NCI-H146 (cell line): ENCODE measurements at regions not wholly inside any gene's neighbourhood (a gene's known extent, or its start where the extent isn't known, plus 50 kb on each side); places are given as distances from the start of the nearest gene placed in this dataset.
"Not testable (repeated sequence)": the region's sequence is repeated elsewhere in the genome, so short reads cannot be mapped to it uniquely, and the experiment has no call there.

Experiments
- DNase-seq: peaks from one replicate; lab custom pipeline; 2025; lab: John Stamatoyannopoulos, UW

- no peak for DNase-seq
Observed at GRCh38 chr4:25981749-25982148, 67.7 kb downstream of the SMIM20 start.

GRCh38 chr4:25982962-25983361 is 68.9 kb downstream of the SMIM20 start:
- DNase-seq: no peak

GRCh38 chr4:25984266-25984665 is 70.2 kb downstream of the SMIM20 start:
- no peak for DNase-seq

DNA sequence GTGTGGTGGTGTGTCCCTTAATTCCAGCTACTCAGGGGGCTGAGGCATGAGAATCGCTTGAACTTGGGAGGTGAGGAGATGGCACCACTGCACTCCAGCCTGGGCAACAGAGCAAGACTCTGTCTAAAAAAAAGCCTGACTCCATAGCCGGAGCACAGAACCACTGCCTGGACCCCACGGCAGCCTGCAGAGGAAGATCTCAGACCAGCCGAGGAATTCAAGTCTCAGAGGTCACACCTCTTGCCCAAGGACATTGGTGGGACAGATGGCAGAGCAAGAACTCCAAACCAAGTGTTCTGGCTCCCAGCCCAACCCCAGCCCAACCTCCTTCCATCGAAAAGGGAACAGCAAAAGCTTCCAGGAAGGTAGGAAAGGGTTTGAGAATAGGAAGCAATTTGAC is 70.8 kb downstream of the SMIM20 start:
- no peak for DNase-seq

DNA sequence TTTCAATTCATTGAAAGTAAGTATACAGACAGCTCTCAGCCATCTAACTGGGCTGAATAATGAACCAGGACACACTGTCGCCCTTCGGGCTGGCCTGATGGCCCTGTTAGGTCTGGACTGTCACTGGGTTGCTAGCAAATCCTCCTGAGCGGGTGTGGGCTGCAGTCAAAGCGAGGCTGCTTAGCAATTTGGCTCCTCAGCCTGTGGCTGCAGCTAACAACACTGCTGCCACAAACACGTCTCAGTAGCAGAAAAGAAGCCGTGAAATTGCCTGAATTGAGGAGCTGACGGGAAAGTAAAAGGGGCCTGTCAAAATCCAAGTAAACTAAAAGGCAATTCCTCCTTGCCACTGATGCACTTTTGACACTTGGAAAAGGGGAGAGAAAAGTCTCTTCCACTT is 72.8 kb downstream of the SMIM20 start:
- DNase-seq: no peak

GRCh38 chr4:25991340-25991739 is 77.3 kb downstream of the SMIM20 start:
- no peak for DNase-seq

DNA sequence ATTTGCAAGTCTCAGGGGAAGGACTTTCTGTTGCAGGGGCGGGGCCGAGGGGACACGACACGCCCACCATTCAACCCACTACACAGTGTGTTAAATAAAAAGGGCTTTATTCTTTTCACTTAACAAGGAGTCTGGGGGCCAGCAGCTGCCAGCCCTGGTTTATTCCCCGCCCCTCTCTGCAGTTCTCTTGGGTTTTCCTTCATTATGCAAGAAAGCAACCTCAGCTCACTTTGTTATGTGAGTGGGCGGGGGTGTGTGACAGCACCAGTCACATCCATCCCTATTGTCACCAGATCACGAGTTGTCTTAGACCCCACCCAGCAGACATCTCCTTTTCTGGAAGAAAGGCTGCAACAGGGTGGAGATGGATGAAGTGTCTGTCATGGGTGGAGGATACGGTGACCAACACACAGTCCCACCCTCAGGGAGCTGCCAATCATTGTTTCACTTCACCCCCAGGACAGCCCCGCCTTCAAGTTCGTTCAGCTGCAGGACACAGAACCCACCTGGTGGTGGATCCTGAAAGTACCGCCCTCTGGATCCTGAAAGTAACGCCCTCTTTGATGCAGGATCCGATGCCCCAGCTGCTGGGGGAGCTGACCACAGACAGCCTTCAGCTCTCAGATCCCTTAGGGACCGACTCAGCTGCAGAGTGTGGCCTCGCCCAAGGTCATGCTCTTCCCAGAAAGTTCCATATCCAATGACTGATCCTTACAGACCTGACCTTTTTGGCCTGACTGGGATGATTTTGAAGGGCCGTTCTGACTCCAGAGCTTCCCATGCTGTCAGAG is 79.6 kb downstream of the SMIM20 start:
- DNase-seq: peak; percentile 60

- DNase-seq: not testable (repeated sequence)
Observed at GRCh38 chr4:25994577-25994976, 80.6 kb downstream of the SMIM20 start.

DNA sequence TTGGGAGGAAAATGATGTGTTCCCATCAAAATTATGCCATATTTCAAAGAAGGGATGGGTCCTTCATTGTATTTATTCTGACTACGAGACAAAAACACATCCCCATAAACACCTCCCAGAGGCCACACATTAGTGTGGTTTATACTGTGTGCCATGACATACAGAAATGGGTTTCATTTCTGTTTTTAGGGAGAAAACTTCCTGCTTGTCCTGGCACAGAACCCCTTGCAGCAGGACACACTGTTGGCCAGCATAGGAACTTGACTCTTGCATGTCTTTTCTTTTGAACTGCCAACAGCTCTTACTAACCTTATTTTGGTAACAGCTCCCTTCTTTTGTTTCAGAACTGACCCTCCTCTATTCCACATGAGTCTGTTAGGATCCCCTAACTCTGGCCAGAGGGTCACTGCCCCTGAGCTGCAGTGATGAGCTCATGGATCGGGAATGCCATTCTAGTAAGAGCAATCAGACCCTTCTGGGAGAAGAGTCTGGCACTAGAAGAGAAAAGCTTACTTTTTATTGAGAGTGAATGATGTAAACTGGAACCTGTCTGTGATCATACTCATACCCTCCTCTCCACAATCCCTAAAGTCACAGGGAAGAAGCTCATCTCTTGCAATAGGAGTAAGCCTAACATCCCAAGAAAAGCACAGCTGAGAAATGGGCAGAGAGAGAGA is 86.4 kb downstream of the SMIM20 start:
- no peak for DNase-seq

GRCh38 chr4:26001413-26001812 is 87.4 kb downstream of the SMIM20 start:
- DNase-seq: no peak

DNA sequence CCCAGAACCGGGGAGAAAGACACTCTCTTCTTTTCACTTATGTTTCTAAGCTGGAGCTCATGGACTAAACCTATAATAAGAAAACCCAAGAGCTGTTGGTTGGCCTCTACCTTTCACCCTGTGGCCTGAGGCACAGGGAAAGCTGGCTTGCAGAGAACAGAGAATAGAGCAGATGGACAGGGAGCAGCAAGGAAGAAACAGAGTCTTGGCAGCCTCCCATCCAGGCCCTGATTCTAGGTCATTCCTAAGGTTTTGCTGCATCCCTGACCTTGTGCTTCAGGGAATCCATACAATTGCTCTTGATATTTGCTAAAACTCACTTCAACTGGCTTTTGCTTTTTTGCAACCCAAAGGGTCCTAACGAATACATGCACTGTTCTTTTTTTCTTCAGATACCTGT is 87.8 kb downstream of the SMIM20 start:
- no peak for DNase-seq

- no peak for DNase-seq
Observed at GRCh38 chr4:26003056-26003455, 89.0 kb downstream of the SMIM20 start.

- no peak for DNase-seq
Observed at GRCh38 chr4:26004290-26004689, 90.3 kb downstream of the SMIM20 start.

DNA sequence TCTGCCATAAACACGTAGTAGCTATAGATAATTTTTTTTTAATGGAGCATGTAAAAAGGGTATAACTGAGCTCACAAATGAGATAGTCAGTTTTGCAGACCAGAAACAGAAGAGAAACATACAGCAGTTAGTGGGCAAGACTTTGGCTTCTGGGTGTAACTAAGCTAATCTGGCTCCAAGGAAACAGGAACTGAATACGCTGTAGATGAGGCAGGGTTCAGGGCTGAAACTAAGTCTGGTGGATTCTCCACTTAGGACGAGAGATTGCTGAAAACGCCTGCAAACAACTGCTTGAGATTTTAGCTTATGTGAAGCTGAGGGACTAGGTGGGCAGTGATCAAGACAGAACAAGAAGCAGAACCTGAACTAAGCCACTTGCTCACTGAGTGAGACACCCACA is 91.7 kb downstream of the SMIM20 start:
- DNase-seq: no peak

- DNase-seq: no peak
Observed at GRCh38 chr4:26008737-26009136, 94.7 kb downstream of the SMIM20 start.

GRCh38 chr4:26009502-26009901 is 95.5 kb downstream of the SMIM20 start:
- DNase-seq: no peak

GRCh38 chr4:26010304-26010703 is 96.3 kb downstream of the SMIM20 start:
- no peak for DNase-seq

- no peak for DNase-seq
Observed at GRCh38 chr4:26013629-26014028, 99.6 kb downstream of the SMIM20 start.

- DNase-seq: no peak
Observed at GRCh38 chr4:26015133-26015651, 101.2 kb downstream of the SMIM20 start.

GRCh38 chr4:26015906-26016305 is 101.9 kb downstream of the SMIM20 start:
- no peak for DNase-seq

DNA sequence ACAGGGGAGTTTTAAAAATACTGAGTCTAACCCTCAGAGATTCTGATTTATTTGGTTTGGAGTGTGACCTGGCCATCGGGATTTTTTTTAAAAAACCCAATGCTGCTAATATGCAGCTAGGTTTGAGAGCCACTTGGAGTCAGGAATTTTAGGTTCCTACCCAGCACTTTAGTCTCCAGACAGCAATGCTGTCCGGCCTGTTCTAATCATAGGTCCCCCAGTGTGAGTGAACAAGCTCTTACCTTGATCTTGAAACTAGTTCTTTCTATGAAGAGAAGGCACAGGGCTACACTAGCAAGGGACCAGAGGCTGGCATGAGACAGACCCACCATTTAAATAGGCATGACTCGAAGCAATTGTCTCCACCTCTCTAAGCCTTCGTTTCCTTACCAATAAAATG is 103.5 kb downstream of the SMIM20 start:
- DNase-seq: no peak

DNA sequence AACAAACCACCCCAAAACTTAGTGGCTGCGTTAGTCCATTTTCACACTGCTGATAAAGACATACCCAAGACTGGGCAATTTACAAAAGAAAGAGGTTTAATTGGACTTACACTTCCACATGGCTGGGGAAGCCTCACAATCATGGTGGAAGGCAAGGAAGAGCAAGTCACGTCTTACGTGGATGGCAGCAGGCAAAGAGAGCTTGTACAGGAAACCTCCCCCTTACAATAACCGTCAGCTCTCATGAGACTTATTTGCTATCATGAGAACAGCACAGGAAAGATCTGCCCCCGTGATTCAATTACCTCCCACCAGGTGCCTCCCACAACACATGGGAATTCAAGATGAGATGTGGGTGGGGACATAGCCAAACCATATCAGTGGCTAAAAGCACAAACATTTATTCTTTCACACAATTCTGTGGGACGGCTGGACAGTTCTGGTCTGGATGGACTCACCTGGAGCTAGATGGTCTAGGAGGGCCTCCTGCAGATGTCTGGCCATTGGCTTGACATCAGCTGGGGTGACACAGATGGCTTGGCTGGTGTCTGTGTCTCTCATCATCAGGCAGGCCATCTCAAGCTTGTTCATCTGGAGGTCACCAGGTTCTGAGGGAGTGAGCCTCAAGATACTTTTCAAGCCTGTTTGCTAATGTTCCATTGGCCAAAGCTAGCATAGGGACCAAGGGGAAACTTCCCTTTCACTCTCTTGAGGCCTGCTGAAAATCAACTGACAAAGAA is 104.1 kb downstream of the SMIM20 start:
- DNase-seq: not testable (repeated sequence)
